Naive thymus-derived CD4-positive, alpha-beta T cell (primary cell): ENCODE measurements at regions not wholly inside any gene's neighbourhood (a gene's known extent, or its start where the extent isn't known, plus 50 kb on each side); places are given as distances from the start of the nearest gene placed in this dataset.

ENCODE experiments used
- ATAC-seq: fragments of 150-1000 bp; cut with Tn5 transposase; 2 replicates; pipeline ENCODE4 v1.10.0; 2021; ENCODE audit warnings: mild to moderate bottlenecking, moderate library complexity
- CTCF ChIA-PET: fragments of 350-600 bp; sonication (Branson Sonifier 250); formaldehyde crosslinking; loops from one replicate; lab custom pipeline; 2021; ENCODE audit warnings: antibody characterized with exemption; lab: Charles Lee
- POLR2A ChIA-PET: fragments of 350-600 bp; sonication (Branson Sonifier 250); formaldehyde crosslinking; loops from one replicate; lab custom pipeline; 2021; ENCODE audit warnings: antibody characterized with exemption, inconsistent platforms; lab: Charles Lee
- DNase-seq, 9 donors: peaks; one replicate each; pipeline versions ENCODE4 v3.0.0 to v3.0.0-alpha.2; 2020 to 2022; ENCODE audit warnings: mixed read lengths in 1 of 9
- H3K27ac ChIP-seq: one replicate; pipeline ENCODE4 v1.7.0; 2013; ENCODE audit warnings: mild to moderate bottlenecking, low read depth, low read length, moderate library complexity
- H3K27me3 ChIP-seq, 2 donors: one replicate each; pipeline ENCODE4 v1.7.0; 2013; ENCODE audit warnings: low read length in 2 of 2, mild to moderate bottlenecking in 2 of 2, moderate library complexity in 2 of 2; ENCODE audit not compliant: control insufficient read depth in 2 of 2, insufficient read depth in 2 of 2
- H3K36me3 ChIP-seq, 3 experiments: 1 replicate in 2 of 3; 2 replicates in 1 of 3; pipeline ENCODE4 v1.7.0; 2013; ENCODE audit warnings: low read length in 3 of 3, mild to moderate bottlenecking in 3 of 3, moderate library complexity in 1 of 3; ENCODE audit not compliant: insufficient read depth in 3 of 3, control insufficient read depth in 2 of 3
- H3K4me1 ChIP-seq, 2 donors: one replicate each; pipeline ENCODE4 v1.7.0; 2013; ENCODE audit warnings: low read length in 2 of 2, mild to moderate bottlenecking in 2 of 2, moderate library complexity in 1 of 2; ENCODE audit not compliant: control insufficient read depth in 2 of 2, insufficient read depth in 2 of 2
- H3K4me3 ChIP-seq: 2 replicates; pipeline ENCODE4 v1.7.0; 2013; ENCODE audit warnings: mild to moderate bottlenecking, low read length
- H3K9me3 ChIP-seq, 3 experiments: 1 replicate in 2 of 3; 2 replicates in 1 of 3; pipeline ENCODE4 v1.7.0; 2013; ENCODE audit warnings: low read length in 3 of 3; ENCODE audit not compliant: control insufficient read depth in 2 of 3
- H3K27ac Mint-ChIP-seq, 9 donors: one replicate each; pipeline ENCODE4 v1.8.0; 2020 to 2022; ENCODE audit warnings: mixed read lengths in 9 of 9, mild to moderate bottlenecking in 8 of 9, moderate library complexity in 5 of 9, inconsistent platforms in 2 of 9
- H3K27me3 Mint-ChIP-seq, 5 donors: one replicate each; pipeline ENCODE4 v1.8.0; 2021 to 2022; ENCODE audit warnings: mixed read lengths in 5 of 5, mild to moderate bottlenecking in 1 of 5
- H3K36me3 Mint-ChIP-seq, 5 donors: one replicate each; pipeline ENCODE4 v1.8.0; 2020 to 2022; ENCODE audit warnings: mixed read lengths in 5 of 5, mild to moderate bottlenecking in 3 of 5, inconsistent platforms in 1 of 5
- H3K4me1 Mint-ChIP-seq, 7 donors: one replicate each; pipeline ENCODE4 v1.8.0; 2020 to 2022; ENCODE audit warnings: mixed read lengths in 7 of 7, mild to moderate bottlenecking in 3 of 7, inconsistent platforms in 1 of 7
- H3K4me3 Mint-ChIP-seq, 10 donors: one replicate each; pipeline ENCODE4 v1.8.0; 2020 to 2022; ENCODE audit warnings: mild to moderate bottlenecking in 10 of 10, mixed read lengths in 10 of 10, moderate library complexity in 6 of 10, inconsistent platforms in 2 of 10
- H3K9me3 Mint-ChIP-seq, 11 donors: one replicate each; pipeline ENCODE4 v1.8.0; 2020 to 2022; ENCODE audit warnings: mixed read lengths in 11 of 11, mild to moderate bottlenecking in 4 of 11, inconsistent platforms in 1 of 11, moderate library complexity in 1 of 11
- intact Hi-C, 2 donors: fragments of 100-400 bp; cut with micrococcal nuclease; formaldehyde crosslinking; loops; one replicate each; pipeline ENCODE4 v1.15.1; 2023

GRCh38 chr2:234438305-234438977, 58.4 kb downstream of the ARL4C start:
- no peaks in the 10 kb centered on the region for H3K27me3 Mint-ChIP-seq
- DNase-seq (peak in 1 of 9 donors; percentile 48), ATAC-seq (peak; percentile 26)
- peak overlapping the region; percentile 65 to 81 (median 74) for H3K4me3 Mint-ChIP-seq
- Histone ChIP-seq H3K4me1 (peaks cover 9 to 76% of the 10 kb centered on the region in 2 donors), H3K27me3 (no peaks in the 10 kb centered on the region), H3K9me3 (no peaks in the 10 kb centered on the region), H3K27ac (peak overlapping the region; percentile 75), H3K4me3 (peak overlapping the region; percentile 46), H3K36me3 (no peaks in the 10 kb centered on the region)
- H3K4me1 Mint-ChIP-seq, result peaks cover 56 to 98% (median 89%) of the 10 kb centered on the region in 7 donors
- ChIA-PET POLR2A (interaction anchor here (0.6 to 3.8 kb wide), 9 partner anchors 9 to 146 kb away, joined by 3 to 31 read pairs (median 5); no protein-coding TSS in a partner anchor), CTCF (interaction anchor here (0.7 to 1.6 kb wide), 5 partner anchors 10 to 149 kb away, joined by 3 to 6 read pairs (median 4); no protein-coding TSS in a partner anchor)
- peaks cover 0 to 32% (median 5%) of the 10 kb centered on the region in 5 donors for H3K36me3 Mint-ChIP-seq
- peak overlapping the region; percentile 85 to 100 (median 95) for H3K27ac Mint-ChIP-seq
- intact Hi-C loops, result loop anchor here in 1 of 2 donors (1.0 kb wide), 2 partner anchors 8 to 12 kb away; no protein-coding TSS in a partner anchor
- peaks cover 0 to 4% (median 0%) of the 10 kb centered on the region in 11 donors for H3K9me3 Mint-ChIP-seq

- DNase-seq, result no peak
- Mint-ChIP-seq H3K36me3 (peaks cover 0 to 27% (median 5%) of the 10 kb centered on the region in 5 donors), H3K27ac (peak overlapping the region; percentile 64 to 100 (median 95)), H3K4me3 (peak overlapping the region; percentile 15 to 81 (median 73)), H3K4me1 (peaks cover 54 to 98% (median 89%) of the 10 kb centered on the region in 7 donors), H3K9me3 (peaks cover 0 to 4% (median 0%) of the 10 kb centered on the region in 11 donors), H3K27me3 (no peaks in the 10 kb centered on the region)
- H3K4me1 ChIP-seq, result peaks cover 9 to 74% of the 10 kb centered on the region in 2 donors
- intact Hi-C loops, result loop anchor here (1.0 kb wide), 3 partner anchors 9 to 11 kb away; no protein-coding TSS in a partner anchor
- CTCF ChIA-PET, result interaction anchor here (0.7 to 1.6 kb wide), 5 partner anchors 9 to 149 kb away, joined by 3 to 6 read pairs (median 4); no protein-coding TSS in a partner anchor
- H3K36me3 ChIP-seq, result no peaks in the 10 kb centered on the region
- peak overlapping the region; percentile 46 for H3K4me3 ChIP-seq
- no peak for ATAC-seq
- POLR2A ChIA-PET, result interaction anchor here (0.6 to 3.8 kb wide), 13 partner anchors 10 to 173 kb away, joined by 3 to 31 read pairs (median 4); no protein-coding TSS in a partner anchor
- peak overlapping the region; percentile 75 for H3K27ac ChIP-seq
- H3K9me3 ChIP-seq, result no peaks in the 10 kb centered on the region
- H3K27me3 ChIP-seq, result no peaks in the 10 kb centered on the region
Measured at GRCh38 chr2:234437642-234438304, 59.1 kb downstream of the ARL4C start.

- Mint-ChIP-seq H3K4me3 (peak overlapping the region in 3 of 10 donors; percentile 18 to 73 (median 33)), H3K36me3 (peaks cover 0 to 24% (median 0%) of the 10 kb centered on the region in 5 donors), H3K27me3 (no peaks in the 10 kb centered on the region), H3K27ac (peak overlapping the region in 6 of 9 donors; percentile 73 to 100 (median 92)), H3K9me3 (peaks cover 0 to 5% (median 0%) of the 10 kb centered on the region in 11 donors), H3K4me1 (peaks cover 47 to 92% (median 85%) of the 10 kb centered on the region in 7 donors)
- peak; percentile 19 for ATAC-seq
- intact Hi-C loops, result no loop called here
- no peaks in the 10 kb centered on the region for H3K9me3 ChIP-seq
- H3K4me3 ChIP-seq, result no peak overlapping the region
- no peaks in the 10 kb centered on the region for H3K36me3 ChIP-seq
- peak overlapping the region; percentile 75 for H3K27ac ChIP-seq
- CTCF ChIA-PET, result interaction anchor here (0.6 kb wide), 1 partner anchor 59 kb away, joined by 3 read pairs; no protein-coding TSS in a partner anchor
- peaks cover 9 to 65% of the 10 kb centered on the region in 2 donors for H3K4me1 ChIP-seq
- POLR2A ChIA-PET, result interaction anchor here (1.6 to 3.8 kb wide), 4 partner anchors 8 to 14 kb away, joined by 4 to 31 read pairs (median 14); no protein-coding TSS in a partner anchor
- H3K27me3 ChIP-seq, result no peaks in the 10 kb centered on the region
- DNase-seq, result no peak
Measured at GRCh38 chr2:234436482-234436837, 60.4 kb downstream of the ARL4C start.

- Mint-ChIP-seq H3K9me3 (peaks cover 0 to 5% (median 0%) of the 10 kb centered on the region in 11 donors), H3K27me3 (no peaks in the 10 kb centered on the region), H3K27ac (peak overlapping the region in 8 of 9 donors; percentile 14 to 96 (median 78)), H3K4me3 (peak overlapping the region in 4 of 10 donors; percentile 12 to 73 (median 35)), H3K4me1 (peaks cover 48 to 92% (median 85%) of the 10 kb centered on the region in 7 donors), H3K36me3 (peaks cover 0 to 20% (median 0%) of the 10 kb centered on the region in 5 donors)
- CTCF ChIA-PET, result no interaction called here
- no peak for DNase-seq
- Histone ChIP-seq H3K36me3 (no peaks in the 10 kb centered on the region), H3K9me3 (no peaks in the 10 kb centered on the region), H3K27me3 (no peaks in the 10 kb centered on the region), H3K4me1 (peaks cover 9 to 60% of the 10 kb centered on the region in 2 donors), H3K4me3 (no peak overlapping the region), H3K27ac (no peak overlapping the region)
- ATAC-seq, result no peak
- POLR2A ChIA-PET, result interaction anchor here (0.6 to 3.8 kb wide), 5 partner anchors 8 to 53 kb away, joined by 3 to 31 read pairs (median 4); no protein-coding TSS in a partner anchor
- intact Hi-C loops, result no loop called here
Measured at GRCh38 chr2:234435836-234436481, 60.9 kb downstream of the ARL4C start.

- ATAC-seq, result no peak
- Mint-ChIP-seq H3K27me3 (no peaks in the 10 kb centered on the region), H3K4me1 (peaks cover 42 to 94% (median 85%) of the 10 kb centered on the region in 7 donors), H3K36me3 (peaks cover 0 to 14% (median 0%) of the 10 kb centered on the region in 5 donors), H3K4me3 (peak overlapping the region in 3 of 10 donors; percentile 1 to 58 (median 39)), H3K27ac (peak overlapping the region in 7 of 9 donors; percentile 19 to 76 (median 57)), H3K9me3 (peaks cover 0 to 3% (median 0%) of the 10 kb centered on the region in 11 donors)
- CTCF ChIA-PET, result interaction anchor here (1.0 to 1.6 kb wide), 7 partner anchors 11 to 144 kb away, joined by 3 to 4 read pairs (median 4); no protein-coding TSS in a partner anchor
- no peaks in the 10 kb centered on the region for H3K36me3 ChIP-seq
- H3K27me3 ChIP-seq, result no peaks in the 10 kb centered on the region
- DNase-seq, result no peak
- H3K4me1 ChIP-seq, result peaks cover 29 to 49% of the 10 kb centered on the region in 2 donors
- H3K27ac ChIP-seq, result no peak overlapping the region
- POLR2A ChIA-PET, result interaction anchor here (0.8 to 18.5 kb wide), 9 partner anchors 10 to 295 kb away, joined by 3 to 643 read pairs (median 3); no protein-coding TSS in a partner anchor
- intact Hi-C loops, result no loop called here
- no peaks in the 10 kb centered on the region for H3K9me3 ChIP-seq
- H3K4me3 ChIP-seq, result no peak overlapping the region
Measured at GRCh38 chr2:234433201-234433600, 63.7 kb downstream of the ARL4C start.
